ENCODE measurements at regions not wholly inside any gene's neighbourhood (a gene's known extent, or its start where the extent isn't known, plus 50 kb on each side); places are given as distances from the start of the nearest gene placed in this dataset.

- Histone ChIP-seq H3K36me3 (ENCODE audit: control insufficient read depth, insufficient read depth, low read length) (no peaks in the 10 kb centered on the region), H3K4me3 (ENCODE audit: low read depth, low read length) (no peak overlapping the region), H3K27me3 (replicated peaks; ENCODE audit: control insufficient read depth, insufficient read depth, low read length) (no peaks in the 10 kb centered on the region), H3K4me1 (no peaks in the 10 kb centered on the region), H3K9me3 (no peaks in the 10 kb centered on the region)
- H3K27me3 Mint-ChIP-seq (ENCODE audit: insufficient read depth, unreplicated experiment), result peaks cover 11% of the 10 kb centered on the region
- H3K36me3 Mint-ChIP-seq (ENCODE audit: insufficient read depth, unreplicated experiment), result no peaks in the 10 kb centered on the region
- H3K9me3 Mint-ChIP-seq (ENCODE audit: unreplicated experiment), result no peaks in the 10 kb centered on the region
- BruUV-seq (replicated peaks), result no TSS peak
- POLR2A ChIA-PET, result no interaction called here
- H3K4me3 Mint-ChIP-seq (ENCODE audit: unreplicated experiment), result no peak overlapping the region
- no peaks in the 10 kb centered on the region for H3K4me1 Mint-ChIP-seq (ENCODE audit: low read depth, unreplicated experiment)
- intact Hi-C loops (cut with micrococcal nuclease; ENCODE audit: unreplicated experiment), result no loop called here
- TF ChIP-seq CTCF (IDR thresholded peaks at IDR 0.05; ENCODE audit: insufficient read depth in 1 of 2, low read depth in 1 of 2, low read length in 1 of 2, severe bottlenecking in 1 of 2, unreplicated experiment in 1 of 2), result no peak
- no peak for DNase-seq
- H3K27ac Mint-ChIP-seq (ENCODE audit: unreplicated experiment), result no peak overlapping the region
- CTCF ChIA-PET, result no interaction called here
Measured at GRCh38 chr3:181292984-181293383, 303.4 kb upstream of the DNAJC19 start.

- BruUV-seq (replicated peaks), result no TSS peak
- no peak overlapping the region for H3K27ac Mint-ChIP-seq (ENCODE audit: unreplicated experiment)
- Histone ChIP-seq H3K4me3 (ENCODE audit: low read depth, low read length) (no peak overlapping the region), H3K9me3 (no peaks in the 10 kb centered on the region), H3K27me3 (replicated peaks; ENCODE audit: control insufficient read depth, insufficient read depth, low read length) (no peaks in the 10 kb centered on the region), H3K36me3 (ENCODE audit: control insufficient read depth, insufficient read depth, low read length) (no peaks in the 10 kb centered on the region), H3K4me1 (no peaks in the 10 kb centered on the region)
- no peak for TF ChIP-seq CTCF (IDR thresholded peaks at IDR 0.05; ENCODE audit: insufficient read depth in 1 of 2, low read depth in 1 of 2, low read length in 1 of 2, severe bottlenecking in 1 of 2, unreplicated experiment in 1 of 2)
- no peaks in the 10 kb centered on the region for H3K9me3 Mint-ChIP-seq (ENCODE audit: unreplicated experiment)
- intact Hi-C loops (cut with micrococcal nuclease; ENCODE audit: unreplicated experiment), result no loop called here
- no peaks in the 10 kb centered on the region for H3K36me3 Mint-ChIP-seq (ENCODE audit: insufficient read depth, unreplicated experiment)
- peaks cover 2% of the 10 kb centered on the region for H3K27me3 Mint-ChIP-seq (ENCODE audit: insufficient read depth, unreplicated experiment)
- no peak for DNase-seq
- H3K4me3 Mint-ChIP-seq (ENCODE audit: unreplicated experiment), result no peak overlapping the region
- CTCF ChIA-PET, result no interaction called here
- no peaks in the 10 kb centered on the region for H3K4me1 Mint-ChIP-seq (ENCODE audit: low read depth, unreplicated experiment)
- POLR2A ChIA-PET, result no interaction called here
Measured at GRCh38 chr3:181290941-181291340, 301.4 kb upstream of the DNAJC19 start.

GRCh38 chr3:181289306-181289705 lies 299.8 kb upstream of the DNAJC19 start:
- no peak for DNase-seq
- peaks cover 6% of the 10 kb centered on the region for H3K27me3 Mint-ChIP-seq (ENCODE audit: insufficient read depth, unreplicated experiment)
- no peaks in the 10 kb centered on the region for H3K9me3 Mint-ChIP-seq (ENCODE audit: unreplicated experiment)
- Histone ChIP-seq H3K36me3 (ENCODE audit: control insufficient read depth, insufficient read depth, low read length) (no peaks in the 10 kb centered on the region), H3K4me1 (no peaks in the 10 kb centered on the region), H3K27me3 (replicated peaks; ENCODE audit: control insufficient read depth, insufficient read depth, low read length) (no peaks in the 10 kb centered on the region), H3K9me3 (no peaks in the 10 kb centered on the region), H3K4me3 (ENCODE audit: low read depth, low read length) (no peak overlapping the region)
- POLR2A ChIA-PET, result no interaction called here
- H3K27ac Mint-ChIP-seq (ENCODE audit: unreplicated experiment), result no peak overlapping the region
- no TSS peak for BruUV-seq (replicated peaks)
- no peak overlapping the region for H3K4me3 Mint-ChIP-seq (ENCODE audit: unreplicated experiment)
- no peaks in the 10 kb centered on the region for H3K36me3 Mint-ChIP-seq (ENCODE audit: insufficient read depth, unreplicated experiment)
- H3K4me1 Mint-ChIP-seq (ENCODE audit: low read depth, unreplicated experiment), result no peaks in the 10 kb centered on the region
- intact Hi-C loops (cut with micrococcal nuclease; ENCODE audit: unreplicated experiment), result no loop called here
- no peak for TF ChIP-seq CTCF (IDR thresholded peaks at IDR 0.05; ENCODE audit: insufficient read depth in 1 of 2, low read depth in 1 of 2, low read length in 1 of 2, severe bottlenecking in 1 of 2, unreplicated experiment in 1 of 2)
- CTCF ChIA-PET, result interaction anchor here (1.1 kb wide), 1 partner anchor 11 kb away, joined by 3 read pairs; no protein-coding TSS in a partner anchor

All from Caco-2 (cell line).